Naive thymus-derived CD8-positive, alpha-beta T cell (primary cell): ENCODE measurements at regions not wholly inside any gene's neighbourhood (a gene's known extent, or its start where the extent isn't known, plus 50 kb on each side); places are given as distances from the start of the nearest gene placed in this dataset.

Experiments used
- ATAC-seq, 2 donors: fragments of 150-1000 bp; cut with Tn5 transposase in 1 of 2; sonication (Bioruptor Pico), chemical (Tn5 transposase) in 1 of 2; 1 replicate in 1 of 2; 2 replicates in 1 of 2; pipeline ENCODE4 v1.10.0; 2021; ENCODE audit warnings: mild to moderate bottlenecking in 2 of 2, moderate library complexity in 2 of 2
- POLR2A ChIA-PET: fragments of 350-600 bp; sonication (Branson Sonifier 250); formaldehyde crosslinking; loops from one replicate; lab custom pipeline; 2021; ENCODE audit warnings: antibody characterized with exemption; lab: Charles Lee
- DNase-seq, 10 donors: peaks; one replicate each; pipeline versions ENCODE4 v3.0.0 to v3.0.0-alpha.2; 2020 to 2022
- H3K27ac Mint-ChIP-seq, 10 donors: one replicate each; pipeline ENCODE4 v1.8.0; 2020 to 2022; ENCODE audit warnings: mild to moderate bottlenecking in 10 of 10, mixed read lengths in 10 of 10, moderate library complexity in 4 of 10, inconsistent platforms in 1 of 10
- H3K27me3 Mint-ChIP-seq, 5 donors: one replicate each; pipeline ENCODE4 v1.8.0; 2021 to 2022; ENCODE audit warnings: mixed read lengths in 5 of 5
- H3K36me3 Mint-ChIP-seq, 3 donors: one replicate each; pipeline ENCODE4 v1.8.0; 2020 to 2022; ENCODE audit warnings: mixed read lengths in 3 of 3, mild to moderate bottlenecking in 2 of 3, inconsistent platforms in 1 of 3
- H3K4me1 Mint-ChIP-seq, 4 donors: one replicate each; pipeline ENCODE4 v1.8.0; 2021 to 2022; ENCODE audit warnings: mixed read lengths in 4 of 4
- H3K4me3 Mint-ChIP-seq, 10 donors: one replicate each; pipeline ENCODE4 v1.8.0; 2020 to 2022; ENCODE audit warnings: mild to moderate bottlenecking in 10 of 10, mixed read lengths in 10 of 10, moderate library complexity in 6 of 10, inconsistent platforms in 1 of 10
- H3K9me3 Mint-ChIP-seq, 9 donors: one replicate each; pipeline ENCODE4 v1.8.0; 2020 to 2022; ENCODE audit warnings: mixed read lengths in 9 of 9, mild to moderate bottlenecking in 3 of 9, inconsistent platforms in 1 of 9, moderate library complexity in 1 of 9

DNA sequence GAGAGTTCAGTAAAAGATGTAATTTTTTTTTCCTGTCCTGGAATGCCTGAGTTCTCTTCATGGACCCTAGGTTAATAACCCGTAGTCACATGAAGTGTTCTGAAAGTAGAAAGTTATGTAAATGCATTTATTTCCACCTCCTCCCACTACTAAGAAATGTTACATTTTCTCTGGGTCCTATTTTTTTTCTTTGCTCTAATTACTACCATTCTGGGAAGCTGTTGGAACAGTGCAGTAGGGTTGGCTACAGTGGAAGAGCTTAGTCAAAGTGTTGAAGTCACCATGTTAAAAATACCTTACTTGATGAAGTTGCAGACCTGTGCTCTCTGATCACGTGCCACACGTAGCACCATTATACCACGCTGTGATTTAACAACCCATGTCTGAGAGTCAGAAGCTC, 153.8 kb upstream of the TSC22D2 start:
- no peak for DNase-seq
- Mint-ChIP-seq H3K4me1 (no peaks in the 10 kb centered on the region), H3K36me3 (peaks cover 0 to 5% (median 0%) of the 10 kb centered on the region in 3 donors), H3K27ac (no peak overlapping the region), H3K27me3 (peaks cover 0 to 9% (median 4%) of the 10 kb centered on the region in 5 donors), H3K9me3 (no peaks in the 10 kb centered on the region), H3K4me3 (no peak overlapping the region)
- POLR2A ChIA-PET: no interaction called here
- ATAC-seq: no peak

DNA sequence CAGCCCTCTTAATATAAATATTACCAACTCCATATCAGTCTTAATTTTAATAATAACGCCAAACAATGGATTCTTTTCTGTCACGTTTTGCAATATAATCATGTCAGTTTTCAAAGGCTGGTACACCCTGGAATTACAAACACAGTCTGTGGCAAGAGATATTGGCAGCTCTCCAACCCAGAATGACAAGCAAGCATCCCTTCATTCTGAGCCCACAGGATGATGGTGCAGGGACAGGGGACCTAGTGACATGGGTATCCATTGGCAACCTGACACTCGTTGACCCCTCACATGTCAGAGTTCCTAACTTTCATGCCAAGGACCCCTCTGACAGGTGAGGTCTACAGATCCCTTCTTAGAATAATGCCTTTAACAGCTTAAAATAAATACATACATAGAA, 154.5 kb upstream of the TSC22D2 start:
- DNase-seq (no peak), ATAC-seq (no peak)
- H3K9me3 Mint-ChIP-seq: no peaks in the 10 kb centered on the region
- no peak overlapping the region for H3K4me3 Mint-ChIP-seq
- POLR2A ChIA-PET: no interaction called here
- H3K4me1 Mint-ChIP-seq: no peaks in the 10 kb centered on the region
- no peak overlapping the region for H3K27ac Mint-ChIP-seq
- peaks cover 0 to 9% (median 4%) of the 10 kb centered on the region in 5 donors for H3K27me3 Mint-ChIP-seq
- peaks cover 0 to 5% (median 0%) of the 10 kb centered on the region in 3 donors for H3K36me3 Mint-ChIP-seq

DNA sequence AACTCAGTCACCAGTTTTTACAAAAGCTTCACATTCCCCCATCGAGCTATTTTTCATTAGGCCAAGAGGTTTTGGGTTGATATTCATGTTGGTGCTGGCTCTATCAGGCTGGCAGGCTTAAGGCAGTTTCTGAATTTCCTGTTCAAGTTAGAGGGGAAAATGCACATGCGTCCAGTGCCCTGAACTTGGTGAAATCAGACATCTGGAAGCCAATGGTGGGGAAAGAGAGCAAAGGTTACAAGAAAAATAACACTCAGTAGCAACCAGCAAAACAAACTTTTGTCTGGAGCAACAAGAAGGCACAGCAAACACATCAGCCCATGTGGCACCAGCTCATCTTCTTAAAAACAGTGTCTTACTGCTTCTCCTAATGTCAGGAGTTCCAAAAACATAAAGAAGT, 155.6 kb upstream of the TSC22D2 start:
- Mint-ChIP-seq H3K4me3 (no peak overlapping the region), H3K4me1 (no peaks in the 10 kb centered on the region), H3K9me3 (no peaks in the 10 kb centered on the region), H3K27ac (no peak overlapping the region), H3K27me3 (peaks cover 0 to 10% (median 6%) of the 10 kb centered on the region in 5 donors), H3K36me3 (peaks cover 0 to 5% (median 0%) of the 10 kb centered on the region in 3 donors)
- ATAC-seq (no peak), DNase-seq (no peak)
- POLR2A ChIA-PET: no interaction called here

DNA sequence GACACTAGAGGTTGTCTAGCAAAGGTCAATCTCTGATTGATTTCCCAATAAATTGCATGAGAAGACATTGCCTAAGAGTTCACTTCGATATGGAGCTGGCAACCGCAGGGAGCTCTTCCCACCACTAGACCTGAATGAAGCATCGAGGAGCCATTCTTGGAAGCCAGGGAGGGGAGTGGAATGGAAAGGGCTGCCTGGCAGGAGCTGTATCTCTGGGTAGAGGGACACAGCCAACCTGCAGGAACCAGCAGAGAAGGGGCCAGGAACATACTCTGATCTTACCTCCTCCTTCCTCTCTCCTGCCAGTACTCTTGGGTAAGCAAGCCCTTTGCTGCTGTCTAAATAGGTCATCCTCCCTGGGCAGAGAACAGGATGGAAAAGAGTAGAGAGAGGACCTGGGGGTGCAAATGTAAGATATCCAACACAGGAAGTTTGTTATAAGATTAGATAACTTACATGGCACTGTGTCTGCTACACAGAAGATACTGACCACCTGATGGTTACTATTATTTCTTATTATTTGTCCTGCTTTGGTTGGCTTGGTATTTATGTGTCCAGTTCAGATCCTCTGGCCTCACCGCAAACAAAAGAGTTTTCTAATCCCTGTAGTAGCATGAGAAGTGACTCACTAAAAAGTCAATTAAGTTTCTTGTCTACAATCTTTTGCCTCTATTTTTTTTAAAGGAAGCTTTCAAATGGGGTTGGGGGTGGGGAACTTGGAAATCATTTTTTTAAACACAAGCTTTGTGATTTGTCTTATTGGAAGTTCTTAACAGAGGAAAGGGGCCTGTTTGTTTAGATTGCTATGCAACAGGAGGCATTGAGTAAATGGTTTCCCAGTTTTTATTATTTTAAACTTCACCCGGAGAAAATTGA, 156.7 kb upstream of the TSC22D2 start:
- peaks cover 2 to 10% (median 7%) of the 10 kb centered on the region in 5 donors for H3K27me3 Mint-ChIP-seq

DNA sequence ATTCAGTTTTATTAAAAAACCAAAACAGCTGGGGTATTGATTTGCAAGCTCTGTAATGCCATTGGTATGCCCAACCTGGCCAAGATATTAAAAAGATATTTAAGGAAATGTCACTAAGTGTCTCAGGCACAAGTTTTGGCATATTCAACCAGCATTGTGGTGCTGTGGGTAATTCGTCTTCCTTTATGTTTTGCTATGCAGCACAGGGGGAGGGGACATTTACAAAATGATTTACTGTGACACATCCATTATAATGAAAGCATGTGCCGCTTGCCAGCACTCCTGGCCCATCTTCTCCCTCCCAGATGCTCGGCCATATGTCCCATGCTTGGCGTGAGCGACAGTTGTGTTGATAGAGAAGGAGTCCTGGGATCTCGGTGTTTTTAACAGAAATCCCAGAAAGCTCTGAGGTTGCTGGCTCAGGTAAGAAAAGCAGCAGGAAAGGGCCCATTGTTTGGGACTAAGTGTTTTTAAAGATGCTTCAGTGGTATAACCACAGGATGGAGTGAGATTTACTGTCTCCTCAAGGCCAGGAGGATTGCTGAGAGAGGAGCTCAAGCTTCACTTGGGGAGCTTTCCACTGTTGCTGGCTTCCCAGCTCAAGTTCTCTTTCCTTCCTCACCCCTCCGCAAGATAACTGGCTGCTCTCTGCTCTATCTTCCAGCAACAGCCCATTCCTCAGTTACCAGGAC, 158.2 kb upstream of the TSC22D2 start:
- H3K27me3 Mint-ChIP-seq: peaks cover 12 to 20% (median 16%) of the 10 kb centered on the region in 5 donors
- H3K4me3 Mint-ChIP-seq: no peak overlapping the region
- DNase-seq (no peak), ATAC-seq (no peak)
- no peaks in the 10 kb centered on the region for H3K9me3 Mint-ChIP-seq
- POLR2A ChIA-PET: no interaction called here
- H3K4me1 Mint-ChIP-seq: no peaks in the 10 kb centered on the region
- no peaks in the 10 kb centered on the region for H3K36me3 Mint-ChIP-seq
- H3K27ac Mint-ChIP-seq: no peak overlapping the region

More for the DNA sequence above, 156.7 kb upstream of the TSC22D2 start:
- H3K4me1 Mint-ChIP-seq: no peaks in the 10 kb centered on the region
- POLR2A ChIA-PET: no interaction called here
- H3K36me3 Mint-ChIP-seq: no peaks in the 10 kb centered on the region
- no peak overlapping the region for H3K27ac Mint-ChIP-seq
- H3K9me3 Mint-ChIP-seq: no peaks in the 10 kb centered on the region
- ATAC-seq: no peak
- H3K4me3 Mint-ChIP-seq: no peak overlapping the region
- no peak for DNase-seq

DNA sequence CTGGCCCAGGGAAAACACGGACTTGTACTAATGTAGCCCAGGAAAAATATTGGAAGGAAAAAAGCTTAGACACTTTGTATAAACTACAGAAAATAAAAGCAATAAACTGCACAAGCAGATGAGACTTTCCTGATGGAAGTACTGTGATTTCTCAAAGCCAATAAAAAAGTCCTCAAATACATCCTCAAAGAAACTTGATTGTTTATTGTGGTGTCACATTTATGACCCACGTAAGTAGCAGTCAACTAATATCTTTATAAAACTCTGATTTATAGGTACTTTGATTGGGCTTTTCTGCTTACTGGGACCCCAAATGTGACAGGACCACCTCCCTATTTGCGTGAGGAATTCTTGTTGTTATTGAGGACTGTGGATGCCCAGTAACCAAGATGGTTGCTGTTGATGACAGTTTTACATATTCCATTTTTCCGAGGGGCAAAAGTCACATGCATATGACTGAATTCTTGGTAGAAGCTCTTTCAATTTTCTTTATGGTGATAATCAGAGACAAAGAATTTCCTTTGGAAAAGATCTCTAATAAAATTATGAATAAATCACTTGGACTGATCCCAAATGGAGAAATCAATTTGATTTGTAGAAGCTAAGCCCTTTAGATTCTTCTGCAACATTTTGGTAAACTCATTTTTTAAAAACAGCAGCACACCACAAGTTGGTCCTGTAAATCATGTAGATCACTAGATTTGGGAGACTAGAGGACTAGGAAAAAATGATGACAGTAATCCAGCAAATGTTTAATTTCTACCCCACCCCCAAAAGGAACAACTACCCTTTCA, 159.0 kb upstream of the TSC22D2 start:
- Mint-ChIP-seq H3K27me3 (peaks cover 15 to 24% (median 20%) of the 10 kb centered on the region in 5 donors), H3K9me3 (no peaks in the 10 kb centered on the region), H3K4me1 (no peaks in the 10 kb centered on the region), H3K27ac (no peak overlapping the region), H3K4me3 (no peak overlapping the region), H3K36me3 (no peaks in the 10 kb centered on the region)
- POLR2A ChIA-PET: no interaction called here
- ATAC-seq (no peak), DNase-seq (no peak)

DNA sequence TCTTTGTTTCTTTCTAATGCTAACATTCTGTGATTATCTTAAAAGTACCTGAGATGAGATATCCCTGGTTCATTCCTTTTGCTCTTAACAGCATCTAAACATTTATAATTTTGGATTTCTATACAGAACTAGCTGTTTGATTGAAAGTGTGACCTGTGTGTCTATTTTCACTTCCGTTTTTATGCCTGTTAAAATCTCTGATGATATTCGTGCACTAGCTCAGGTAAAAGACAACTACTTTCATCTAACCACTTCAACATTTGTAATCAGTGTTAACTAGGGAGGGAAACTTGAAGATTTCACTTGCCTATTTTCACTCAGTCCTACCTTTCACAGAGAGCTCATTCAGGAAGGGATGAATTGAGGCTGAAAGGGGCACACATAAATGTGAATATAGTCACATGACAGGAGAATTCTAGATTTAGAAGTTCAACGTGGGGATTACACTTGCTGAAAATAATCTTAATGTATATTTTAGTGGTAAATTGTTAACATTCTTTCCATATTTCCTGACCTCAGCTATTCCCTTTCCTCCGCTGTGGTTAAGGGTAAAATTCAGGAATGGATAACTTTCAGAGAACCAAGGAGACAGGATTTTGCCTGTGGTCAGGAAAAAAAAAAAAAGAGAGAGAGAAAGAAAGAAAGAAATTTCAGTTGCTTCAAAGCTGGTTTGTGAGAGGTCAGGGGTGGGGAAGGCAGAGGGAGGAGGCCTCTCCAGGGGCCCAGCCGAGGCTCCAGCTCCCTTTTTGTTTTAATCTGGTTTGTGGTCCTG, 159.8 kb upstream of the TSC22D2 start:
- no peaks in the 10 kb centered on the region for H3K36me3 Mint-ChIP-seq
- H3K27me3 Mint-ChIP-seq: peaks cover 20 to 32% (median 24%) of the 10 kb centered on the region in 5 donors
- ATAC-seq (no peak), DNase-seq (no peak)
- no peaks in the 10 kb centered on the region for H3K9me3 Mint-ChIP-seq
- H3K4me3 Mint-ChIP-seq: no peak overlapping the region
- H3K27ac Mint-ChIP-seq: no peak overlapping the region
- POLR2A ChIA-PET: no interaction called here
- no peaks in the 10 kb centered on the region for H3K4me1 Mint-ChIP-seq

DNA sequence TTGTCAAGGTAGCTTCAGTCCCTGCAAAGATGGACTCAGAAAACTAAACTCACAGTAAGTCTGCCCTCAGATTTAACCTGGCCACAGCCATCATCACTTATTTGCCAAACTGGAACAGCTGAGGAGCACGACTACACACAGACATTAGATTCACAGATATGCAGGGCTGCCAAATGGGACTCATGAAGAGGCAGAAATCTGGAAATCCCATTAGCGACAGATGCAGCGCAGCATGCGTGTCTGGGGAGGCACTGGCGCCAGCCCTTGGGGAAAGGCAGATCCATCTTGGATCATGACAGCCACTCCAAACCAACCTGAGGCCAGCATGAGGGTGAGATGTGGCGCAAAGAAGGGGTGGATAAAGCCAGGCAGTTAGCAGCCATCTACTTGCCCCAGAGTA, 160.7 kb upstream of the TSC22D2 start:
- H3K9me3 Mint-ChIP-seq: no peaks in the 10 kb centered on the region
- no peak for DNase-seq
- H3K27me3 Mint-ChIP-seq: peaks cover 21 to 35% (median 26%) of the 10 kb centered on the region in 5 donors
- H3K27ac Mint-ChIP-seq: no peak overlapping the region
- POLR2A ChIA-PET: no interaction called here
- no peaks in the 10 kb centered on the region for H3K4me1 Mint-ChIP-seq
- no peaks in the 10 kb centered on the region for H3K36me3 Mint-ChIP-seq
- ATAC-seq: no peak
- H3K4me3 Mint-ChIP-seq: no peak overlapping the region

DNA sequence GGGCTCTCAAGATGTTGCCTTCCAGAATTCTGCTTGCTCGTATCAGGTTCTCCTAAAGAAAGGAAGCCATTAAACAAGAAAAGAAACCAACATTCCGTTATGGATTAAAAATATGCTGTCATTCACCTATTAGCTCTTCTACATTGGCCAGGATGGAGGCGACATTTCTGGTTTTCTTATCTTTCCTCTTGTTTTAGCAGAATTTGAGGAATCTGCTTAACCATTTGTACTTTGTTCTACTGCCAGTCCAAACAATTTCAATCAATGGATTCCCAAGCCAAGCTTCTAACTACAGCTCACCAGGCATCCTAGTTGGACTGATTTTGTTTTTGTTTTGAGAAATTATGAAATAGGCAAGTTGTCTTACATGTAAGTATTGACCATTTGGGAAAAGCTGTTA, 164.6 kb upstream of the TSC22D2 start:
- ATAC-seq (no peak), DNase-seq (no peak)
- Mint-ChIP-seq H3K4me1 (peaks cover 0 to 3% (median 0%) of the 10 kb centered on the region in 4 donors), H3K36me3 (no peaks in the 10 kb centered on the region), H3K27ac (no peak overlapping the region), H3K9me3 (no peaks in the 10 kb centered on the region), H3K4me3 (no peak overlapping the region), H3K27me3 (peaks cover 18 to 35% (median 25%) of the 10 kb centered on the region in 5 donors)
- POLR2A ChIA-PET: no interaction called here

DNA sequence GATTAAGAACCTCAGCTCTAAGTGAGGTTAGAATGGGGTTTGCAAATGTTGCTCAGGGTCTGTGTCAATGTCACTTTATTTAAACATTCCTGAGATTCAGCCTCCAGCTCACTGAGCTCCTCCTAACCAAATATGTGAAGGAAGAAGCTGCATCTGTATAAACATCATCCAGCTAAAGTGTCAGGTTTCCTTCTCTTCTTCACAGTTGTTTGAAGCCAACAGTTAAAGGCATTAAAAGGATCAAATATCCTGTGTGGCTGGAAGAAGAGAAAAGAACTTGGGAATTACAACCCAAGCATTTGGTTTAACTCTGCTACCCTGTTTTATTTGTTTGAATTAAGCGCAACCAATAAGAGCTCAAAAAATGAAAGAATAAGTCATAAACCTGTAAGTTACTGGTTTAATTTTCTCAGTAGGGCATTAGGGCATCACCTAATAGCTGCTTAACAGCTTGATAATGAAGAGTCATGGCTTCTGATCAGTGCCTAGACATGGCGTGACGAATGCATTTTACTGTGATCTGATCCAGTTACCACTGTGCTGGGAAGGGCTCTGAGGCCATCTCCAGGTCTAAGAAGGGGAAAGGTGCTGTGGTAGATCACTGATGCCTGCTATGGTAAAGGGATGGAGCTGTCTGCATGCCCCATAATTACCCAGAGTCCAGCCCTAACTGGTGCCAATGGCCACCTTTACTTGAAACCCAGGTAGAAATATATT, 165.7 kb upstream of the TSC22D2 start:
- Mint-ChIP-seq H3K4me1 (peaks cover 0 to 3% (median 0%) of the 10 kb centered on the region in 4 donors), H3K27me3 (peaks cover 14 to 35% (median 25%) of the 10 kb centered on the region in 5 donors), H3K4me3 (no peak overlapping the region), H3K27ac (no peak overlapping the region), H3K9me3 (no peaks in the 10 kb centered on the region), H3K36me3 (no peaks in the 10 kb centered on the region)
- ATAC-seq: no peak
- POLR2A ChIA-PET: no interaction called here
- DNase-seq: no peak

DNA sequence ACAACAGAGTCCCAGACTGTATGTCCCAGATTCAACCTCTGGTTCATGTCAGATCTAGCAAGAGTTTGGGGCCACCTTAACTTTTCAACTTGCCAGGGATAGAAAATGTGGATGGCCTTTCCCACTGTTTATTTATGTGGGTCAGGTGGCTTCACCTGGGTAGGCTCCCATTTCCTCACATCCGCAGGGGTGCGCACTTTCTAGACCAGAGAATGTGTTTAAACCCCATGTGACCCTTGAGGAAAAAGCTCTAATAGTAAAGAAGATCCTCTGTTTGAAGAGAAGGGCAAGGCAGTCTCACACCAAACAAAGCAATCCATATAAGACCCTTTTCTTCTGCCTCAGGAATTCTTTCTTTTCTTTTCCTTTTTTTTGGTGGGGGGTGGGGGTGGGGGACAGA, 167.2 kb upstream of the TSC22D2 start:
- Mint-ChIP-seq H3K27ac (no peak overlapping the region), H3K36me3 (no peaks in the 10 kb centered on the region), H3K4me1 (peaks cover 0 to 3% (median 0%) of the 10 kb centered on the region in 4 donors), H3K4me3 (no peak overlapping the region), H3K9me3 (no peaks in the 10 kb centered on the region), H3K27me3 (peaks cover 14 to 28% (median 16%) of the 10 kb centered on the region in 5 donors)
- no peak for ATAC-seq
- DNase-seq: no peak
- POLR2A ChIA-PET: no interaction called here

DNA sequence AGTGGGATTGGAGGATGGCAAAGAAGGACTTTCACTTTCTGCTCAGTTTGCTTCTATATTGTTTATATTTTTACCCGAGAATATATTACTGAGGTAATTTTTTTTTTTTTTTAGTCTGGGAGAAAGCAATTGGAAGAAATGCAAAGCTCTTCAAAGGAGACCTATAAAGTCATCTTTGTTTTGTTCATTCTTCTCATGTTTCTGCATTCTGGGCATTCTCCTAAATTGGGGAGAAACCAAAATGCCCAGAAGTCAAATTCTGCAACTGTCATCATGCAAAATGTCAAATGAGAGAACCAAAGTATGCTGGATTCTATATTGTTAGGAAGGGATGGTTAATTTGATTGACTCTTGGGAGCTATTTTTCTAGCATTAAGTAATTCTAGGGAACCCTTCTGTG, 168.3 kb upstream of the TSC22D2 start:
- ATAC-seq (no peak), DNase-seq (no peak)
- POLR2A ChIA-PET: no interaction called here
- H3K4me1 Mint-ChIP-seq: peaks cover 0 to 3% (median 0%) of the 10 kb centered on the region in 4 donors
- peaks cover 8 to 18% (median 10%) of the 10 kb centered on the region in 5 donors for H3K27me3 Mint-ChIP-seq
- H3K9me3 Mint-ChIP-seq: no peaks in the 10 kb centered on the region
- H3K27ac Mint-ChIP-seq: no peak overlapping the region
- no peaks in the 10 kb centered on the region for H3K36me3 Mint-ChIP-seq
- no peak overlapping the region for H3K4me3 Mint-ChIP-seq
